ENCODE measurements at regions not wholly inside any gene's neighbourhood (a gene's known extent, or its start where the extent isn't known, plus 50 kb on each side); places are given as distances from the start of the nearest gene placed in this dataset.
A peak's percentile ranks its signal among the peaks of the same experiment; 100 is the strongest.
"Not testable (repeated sequence)": the region's sequence is repeated elsewhere in the genome, so short reads cannot be mapped to it uniquely, and the experiment has no call there.

DNA sequence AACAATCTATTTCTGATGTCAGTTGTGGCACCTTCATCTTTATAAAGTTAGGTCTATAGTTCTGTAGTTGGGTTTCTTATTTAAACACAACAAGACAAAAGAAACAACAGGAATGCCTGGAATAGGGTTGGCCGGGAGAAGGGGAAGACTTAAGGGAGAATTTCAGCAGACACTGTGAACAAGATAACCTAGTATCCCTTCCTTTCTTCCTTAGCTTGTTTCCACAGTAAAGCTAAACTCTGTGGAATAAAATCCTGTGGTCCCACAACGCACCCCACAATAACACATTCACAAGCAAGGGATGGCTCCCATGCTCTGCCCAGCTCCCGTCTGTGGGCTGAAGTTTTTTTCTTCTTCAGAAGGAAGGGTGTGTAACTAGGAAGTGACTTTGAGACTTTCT, 124.9 kb upstream of the SMARCA2 start:
- Histone ChIP-seq H3K36me3 (ENCODE audit: insufficient read depth, low read length) (no peaks in the 10 kb centered on the region), H3K9me3 (ENCODE audit: low read depth, low read length) (no peaks in the 10 kb centered on the region), H3K9ac (ENCODE audit: insufficient read length) (no peak overlapping the region), H3K27ac (no peak overlapping the region), H3K4me3 (no peak overlapping the region)
- no peak for DNase-seq (ENCODE audit: low read depth, low spot score)
- no peak for TF ChIP-seq POLR2AphosphoS5 (IDR thresholded peaks at IDR 0.05; ENCODE audit: borderline replicate concordance, low read depth, low read length)
- TF ChIP-seq FOXP2 (optimal IDR thresholded peaks at IDR 0.05; ENCODE audit: control extremely low read depth, extremely low read length, insufficient read depth): no peak
- no peak for TF ChIP-seq EZH2 (IDR thresholded peaks at IDR 0.05)

DNA sequence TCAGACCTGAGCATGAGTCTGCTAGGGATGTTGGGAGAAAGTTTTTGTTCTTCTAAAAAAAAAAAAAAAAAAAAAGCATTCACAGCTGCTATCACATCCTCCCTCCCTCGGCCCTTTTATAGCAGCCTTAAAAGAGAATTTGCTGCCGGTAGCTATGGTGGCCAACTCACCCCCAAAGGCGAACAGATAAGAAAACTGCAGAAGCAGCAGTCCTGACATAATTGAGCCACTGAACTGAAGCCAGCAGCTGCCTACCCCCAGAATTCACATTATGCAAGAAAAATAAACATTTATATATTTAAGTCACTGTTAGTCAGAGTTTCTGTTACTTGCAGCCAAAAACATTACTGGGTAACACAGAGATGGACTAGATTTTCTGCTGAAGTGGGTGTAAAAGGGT, 124.3 kb upstream of the SMARCA2 start:
- H3K4me3 ChIP-seq: no peak overlapping the region
- H3K27ac ChIP-seq: no peak overlapping the region
- H3K36me3 ChIP-seq (ENCODE audit: insufficient read depth, low read length): no peaks in the 10 kb centered on the region
- H3K9me3 ChIP-seq (ENCODE audit: low read depth, low read length): no peaks in the 10 kb centered on the region
- TF ChIP-seq FOXP2 (optimal IDR thresholded peaks at IDR 0.05; ENCODE audit: control extremely low read depth, extremely low read length, insufficient read depth) (no peak), POLR2AphosphoS5 (IDR thresholded peaks at IDR 0.05; ENCODE audit: borderline replicate concordance, low read depth, low read length) (no peak), EZH2 (IDR thresholded peaks at IDR 0.05) (no peak)
- no peak overlapping the region for H3K9ac ChIP-seq (ENCODE audit: insufficient read length)
- no peak for DNase-seq (ENCODE audit: low read depth, low spot score)

DNA sequence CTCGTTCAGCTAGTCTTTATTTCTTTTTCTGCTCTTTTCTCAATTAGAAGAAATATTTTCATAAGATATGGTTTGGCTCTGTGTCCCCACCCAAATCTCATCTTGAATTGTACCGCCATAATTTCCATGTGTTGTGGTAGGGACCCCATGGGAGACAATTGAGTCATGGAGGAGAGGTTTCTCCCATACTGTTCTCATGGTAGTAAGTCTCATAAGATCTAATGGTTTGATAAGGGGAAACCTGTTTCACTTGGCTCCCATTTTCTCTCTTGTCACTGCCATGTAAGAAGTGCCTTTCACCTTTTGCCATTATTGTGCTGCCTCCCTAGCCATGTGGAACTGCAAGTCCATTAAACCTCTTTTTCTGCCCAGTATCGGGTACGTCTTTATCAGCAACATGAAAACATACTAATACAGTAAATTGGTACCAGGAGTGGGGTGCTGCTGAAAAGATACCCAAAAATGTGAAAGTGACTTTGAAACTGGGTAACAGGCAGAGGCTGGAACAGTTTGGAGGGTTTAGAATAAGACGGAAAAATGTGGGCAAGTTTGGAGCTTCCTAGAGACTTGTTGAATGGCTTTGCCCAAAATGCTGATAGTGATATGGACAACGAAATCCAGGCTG, 112.0 kb upstream of the SMARCA2 start:
- H3K9me3 ChIP-seq (ENCODE audit: low read depth, low read length): not testable (repeated sequence)

DNA sequence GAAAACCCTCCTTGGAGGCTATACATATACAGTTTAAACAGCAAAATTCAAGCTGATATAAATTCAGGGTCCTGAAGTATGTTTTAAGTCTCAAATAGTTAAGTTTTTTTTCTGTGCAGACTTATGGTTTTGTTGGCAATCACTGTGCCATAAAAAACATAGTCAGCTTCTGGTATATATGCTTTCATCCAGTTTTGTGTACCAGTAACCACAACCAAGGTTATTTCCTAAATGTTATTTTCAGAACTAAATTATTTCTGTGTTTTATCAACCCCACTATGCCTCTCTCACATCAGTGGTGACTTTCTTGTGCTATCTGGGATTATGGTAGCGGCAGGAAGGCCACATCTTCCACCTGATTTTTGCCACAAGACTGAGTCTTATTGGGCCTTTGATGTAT, 107.7 kb upstream of the SMARCA2 start:
- H3K9ac ChIP-seq (ENCODE audit: insufficient read length): no peak overlapping the region
- 0 out of 2 replicates have a peak, but pooled peaks cover 3% of the 10 kb centered on the region for H3K9me3 ChIP-seq (ENCODE audit: low read depth, low read length)
- H3K4me3 ChIP-seq: no peak overlapping the region
- TF ChIP-seq EZH2 (IDR thresholded peaks at IDR 0.05) (no peak), POLR2AphosphoS5 (IDR thresholded peaks at IDR 0.05; ENCODE audit: borderline replicate concordance, low read depth, low read length) (no peak)
- no peak overlapping the region for H3K27ac ChIP-seq
- no peak for DNase-seq (ENCODE audit: low read depth, low spot score)
- H3K36me3 ChIP-seq (ENCODE audit: insufficient read depth, low read length): no peaks in the 10 kb centered on the region

More for the DNA sequence above, 112.0 kb upstream of the SMARCA2 start:
- H3K27ac ChIP-seq; H3K36me3 ChIP-seq (ENCODE audit: insufficient read depth, low read length); H3K9ac ChIP-seq (ENCODE audit: insufficient read length); DNase-seq (ENCODE audit: low read depth, low spot score); H3K4me3 ChIP-seq: not testable (repeated sequence)

DNA sequence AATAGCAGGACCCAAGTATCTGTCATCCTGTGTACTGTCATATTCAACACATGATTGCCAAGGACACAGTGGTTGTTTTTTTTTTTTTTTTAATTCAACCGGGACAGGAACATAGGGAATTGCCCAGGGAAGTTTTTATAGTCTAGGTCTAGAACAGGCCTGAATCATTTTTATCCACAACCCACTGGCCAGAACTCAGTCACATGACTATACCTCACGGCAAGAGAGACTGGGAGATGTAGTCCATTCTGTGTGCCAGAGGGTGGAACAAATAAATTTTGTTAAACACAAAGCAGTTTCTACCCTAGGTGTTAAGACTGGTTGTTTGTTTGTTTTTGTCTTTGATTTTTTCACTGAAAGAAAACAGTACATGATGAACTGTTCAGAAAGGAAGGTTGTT, 105.8 kb upstream of the SMARCA2 start:
- DNase-seq (ENCODE audit: low read depth, low spot score): no peak
- no peak overlapping the region for H3K27ac ChIP-seq
- H3K4me3 ChIP-seq: no peak overlapping the region
- H3K9ac ChIP-seq (ENCODE audit: insufficient read length): no peak overlapping the region
- H3K36me3 ChIP-seq (ENCODE audit: insufficient read depth, low read length): no peaks in the 10 kb centered on the region
- 0 out of 2 replicates have a peak, but pooled peaks cover 3% of the 10 kb centered on the region for H3K9me3 ChIP-seq (ENCODE audit: low read depth, low read length)
- TF ChIP-seq EZH2 (IDR thresholded peaks at IDR 0.05) (no peak), POLR2AphosphoS5 (IDR thresholded peaks at IDR 0.05; ENCODE audit: borderline replicate concordance, low read depth, low read length) (no peak), FOXP2 (optimal IDR thresholded peaks at IDR 0.05; ENCODE audit: control extremely low read depth, extremely low read length, insufficient read depth) (no peak)

DNA sequence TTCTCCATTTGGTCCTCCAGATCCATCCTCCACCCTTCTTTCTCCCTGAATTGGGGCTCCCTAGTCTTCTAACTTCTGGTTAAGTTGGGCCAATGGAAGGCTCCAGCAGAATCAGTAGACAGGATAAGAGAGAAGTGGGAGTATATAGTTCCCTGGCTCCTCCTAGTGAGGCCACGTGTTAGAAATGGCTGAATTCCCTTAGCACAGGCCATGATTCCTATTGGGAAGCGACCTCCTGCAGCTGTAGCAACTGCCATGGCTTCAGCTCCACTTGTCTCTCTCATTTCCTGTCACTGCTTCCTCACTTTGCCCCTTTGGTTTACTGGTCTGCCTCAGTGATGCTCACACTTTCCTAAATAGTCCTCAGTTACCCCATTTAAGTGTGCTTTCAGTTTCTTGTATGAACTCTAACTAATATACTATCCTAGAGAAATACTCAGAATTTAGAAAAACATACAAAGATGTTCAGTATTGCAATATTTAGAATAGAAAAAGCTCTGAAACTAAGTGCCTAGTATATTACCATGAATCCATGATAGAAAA, 104.8 kb upstream of the SMARCA2 start:
- DNase-seq (ENCODE audit: low read depth, low spot score): no peak
- 0 out of 2 replicates have a peak, but pooled peaks cover 3% of the 10 kb centered on the region for H3K9me3 ChIP-seq (ENCODE audit: low read depth, low read length)
- no peak overlapping the region for H3K9ac ChIP-seq (ENCODE audit: insufficient read length)
- H3K4me3 ChIP-seq: no peak overlapping the region
- H3K36me3 ChIP-seq (ENCODE audit: insufficient read depth, low read length): no peaks in the 10 kb centered on the region
- TF ChIP-seq EZH2 (IDR thresholded peaks at IDR 0.05): no peak
- no peak for TF ChIP-seq POLR2AphosphoS5 (IDR thresholded peaks at IDR 0.05; ENCODE audit: borderline replicate concordance, low read depth, low read length)
- no peak for TF ChIP-seq FOXP2 (optimal IDR thresholded peaks at IDR 0.05; ENCODE audit: control extremely low read depth, extremely low read length, insufficient read depth)
- no peak overlapping the region for H3K27ac ChIP-seq

DNA sequence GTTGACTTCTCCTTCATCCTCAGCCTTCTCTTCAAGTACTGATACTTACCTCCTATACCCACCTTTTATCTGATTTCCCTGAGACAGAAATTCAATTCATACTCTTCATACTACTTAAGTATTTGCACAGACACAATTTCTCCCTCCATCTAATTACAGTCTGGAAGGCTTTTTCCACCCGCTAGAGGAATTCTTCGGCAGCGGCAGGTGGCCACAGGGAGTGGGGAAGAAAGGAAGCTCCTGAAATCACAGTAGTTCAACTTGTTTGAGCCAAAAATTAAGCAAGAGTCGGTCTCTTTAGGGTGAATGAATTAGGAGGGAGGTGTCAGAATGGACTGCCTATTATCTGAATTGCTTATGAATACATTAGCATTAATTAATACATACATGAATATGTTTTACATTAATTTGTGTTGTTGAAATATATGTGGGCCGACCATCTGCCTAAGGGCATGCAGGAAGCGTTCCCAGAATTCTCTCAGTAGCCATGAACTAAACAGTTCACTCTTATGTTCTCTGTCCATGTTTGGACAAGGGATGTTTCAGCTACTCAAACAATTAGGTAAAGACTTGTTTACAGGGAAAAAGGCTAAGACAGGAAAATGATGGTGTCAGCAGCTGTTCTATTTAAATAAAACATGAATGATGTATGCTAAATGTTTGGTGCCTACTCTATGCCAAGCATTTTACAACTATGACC, 101.4 kb upstream of the SMARCA2 start:
- DNase-seq (ENCODE audit: low read depth, low spot score): no peak
- no peak overlapping the region for H3K27ac ChIP-seq
- no peak overlapping the region for H3K9ac ChIP-seq (ENCODE audit: insufficient read length)
- TF ChIP-seq FOXP2 (optimal IDR thresholded peaks at IDR 0.05; ENCODE audit: control extremely low read depth, extremely low read length, insufficient read depth) (no peak), EZH2 (IDR thresholded peaks at IDR 0.05) (no peak), POLR2AphosphoS5 (IDR thresholded peaks at IDR 0.05; ENCODE audit: borderline replicate concordance, low read depth, low read length) (no peak)
- H3K4me3 ChIP-seq: peak overlapping the region; percentile 32
- H3K36me3 ChIP-seq (ENCODE audit: insufficient read depth, low read length): no peaks in the 10 kb centered on the region
- H3K9me3 ChIP-seq (ENCODE audit: low read depth, low read length): no peaks in the 10 kb centered on the region

DNA sequence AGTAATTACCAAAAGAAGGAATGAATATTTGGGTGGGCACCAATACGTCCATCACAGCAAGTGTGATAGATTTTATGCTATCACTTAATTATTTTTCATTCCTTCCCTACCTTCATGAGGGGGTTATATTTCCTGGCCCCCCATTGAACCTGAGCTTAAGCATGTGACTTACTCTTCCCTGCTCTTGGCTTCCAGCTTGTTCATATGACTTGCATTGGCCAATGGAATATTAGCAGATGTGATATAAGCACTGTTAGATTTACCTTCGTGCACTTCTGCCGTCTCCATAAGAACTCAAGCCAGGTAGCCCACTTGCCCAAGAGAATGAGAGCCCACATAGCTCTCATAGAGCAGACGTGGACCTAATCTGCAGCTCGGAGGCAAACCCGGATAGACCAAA, 99.1 kb upstream of the SMARCA2 start:
- Histone ChIP-seq H3K36me3 (ENCODE audit: insufficient read depth, low read length) (no peaks in the 10 kb centered on the region), H3K9ac (ENCODE audit: insufficient read length) (no peak overlapping the region), H3K9me3 (ENCODE audit: low read depth, low read length) (no peaks in the 10 kb centered on the region), H3K27ac (no peak overlapping the region), H3K4me3 (no peak overlapping the region)
- no peak for DNase-seq (ENCODE audit: low read depth, low spot score)
- TF ChIP-seq POLR2AphosphoS5 (IDR thresholded peaks at IDR 0.05; ENCODE audit: borderline replicate concordance, low read depth, low read length): no peak
- TF ChIP-seq FOXP2 (optimal IDR thresholded peaks at IDR 0.05; ENCODE audit: control extremely low read depth, extremely low read length, insufficient read depth): no peak
- TF ChIP-seq EZH2 (IDR thresholded peaks at IDR 0.05): no peak
